Natural killer cell treated with Interleukin-12 subunit alpha and Interleukin-12 subunit beta and Interleukin-15 and Interleukin-18, amount 100 ng/mL, for 72 hours (primary cell): ENCODE measurements at regions not wholly inside any gene's neighbourhood (a gene's known extent, or its start where the extent isn't known, plus 50 kb on each side); places are given as distances from the start of the nearest gene placed in this dataset.
"Not testable (repeated sequence)": the region's sequence is repeated elsewhere in the genome, so short reads cannot be mapped to it uniquely, and the experiment has no call there.

Experiments
- ATAC-seq, 2 donors: fragments of 150-1000 bp; cut with Tn5 transposase in 1 of 2; sonication (Bioruptor Pico), chemical (Tn5 transposase) in 1 of 2; 2 replicates each; pipeline ENCODE4 v1.10.0; 2021
- DNase-seq: peaks from one replicate; pipeline ENCODE4 v3.0.0; 2022; ENCODE audit warnings: low spot score
- H3K27ac Mint-ChIP-seq, 2 donors: 1 replicate in 1 of 2; 2 replicates in 1 of 2; pipeline ENCODE4 v1.8.0; 2022; ENCODE audit warnings: mixed read lengths in 2 of 2, mild to moderate bottlenecking in 1 of 2, moderate library complexity in 1 of 2
- H3K27me3 Mint-ChIP-seq, 2 donors: 1 replicate in 1 of 2; 2 replicates in 1 of 2; pipeline ENCODE4 v1.8.0; 2022; ENCODE audit warnings: mixed read lengths in 2 of 2
- H3K36me3 Mint-ChIP-seq: one replicate; pipeline ENCODE4 v1.8.0; 2022; ENCODE audit warnings: mixed read lengths
- H3K4me1 Mint-ChIP-seq, 2 donors: 1 replicate in 1 of 2; 2 replicates in 1 of 2; pipeline ENCODE4 v1.8.0; 2022; ENCODE audit warnings: low read depth in 2 of 2, mixed read lengths in 2 of 2, mild to moderate bottlenecking in 1 of 2
- H3K4me3 Mint-ChIP-seq: one replicate; pipeline ENCODE4 v1.8.0; 2022; ENCODE audit warnings: mixed read lengths
- H3K9me3 Mint-ChIP-seq: 2 replicates; pipeline ENCODE4 v1.8.0; 2022; ENCODE audit warnings: mixed read lengths

DNA sequence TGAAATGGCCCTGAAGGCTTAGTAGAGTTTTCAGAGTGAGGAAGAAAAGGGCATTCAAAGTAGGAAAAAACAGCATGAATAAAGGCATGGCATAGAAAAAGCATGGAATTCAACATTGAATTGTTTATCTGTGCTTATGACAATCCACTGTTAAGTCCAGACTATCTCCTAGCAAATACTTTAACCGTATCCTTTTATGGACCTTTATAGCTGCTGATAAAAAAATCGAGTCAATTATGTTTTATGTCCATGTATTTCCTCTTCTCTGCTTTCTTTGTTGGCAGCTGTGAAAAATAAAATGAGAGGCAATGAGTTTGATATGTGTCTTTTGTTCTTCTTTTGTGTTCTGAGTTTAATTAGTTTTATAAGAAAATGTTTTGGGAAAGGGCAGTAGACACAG, 70.4 kb downstream of the TDRD15 start:
- H3K36me3 Mint-ChIP-seq, result no peaks in the 10 kb centered on the region
- DNase-seq, result no peak
- no peak overlapping the region for H3K27ac Mint-ChIP-seq
- no peaks in the 10 kb centered on the region for H3K9me3 Mint-ChIP-seq
- no peaks in the 10 kb centered on the region for H3K27me3 Mint-ChIP-seq
- no peak overlapping the region for H3K4me3 Mint-ChIP-seq
- H3K4me1 Mint-ChIP-seq, result no peaks in the 10 kb centered on the region
- no peak for ATAC-seq

DNA sequence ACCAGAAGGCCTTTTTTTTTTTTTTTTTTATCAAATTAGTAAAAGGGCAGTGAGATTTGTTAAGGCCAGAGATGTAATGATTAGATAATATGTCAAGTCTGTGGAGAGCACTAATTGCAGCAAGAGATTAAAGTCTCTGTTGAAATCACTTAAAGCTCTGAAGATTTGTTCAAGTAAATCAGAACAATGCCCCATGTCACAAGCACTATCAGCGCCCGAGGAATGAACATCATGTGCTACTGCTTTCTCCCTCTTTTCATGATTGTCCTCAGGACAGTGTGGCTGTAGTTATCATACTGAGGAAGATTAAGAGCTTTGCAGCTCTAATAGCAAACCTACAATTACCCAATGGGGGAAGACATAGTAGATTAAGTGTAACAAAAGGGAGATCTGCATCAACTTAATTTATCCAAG, 71.1 kb downstream of the TDRD15 start:
- no peak overlapping the region for H3K27ac Mint-ChIP-seq
- H3K4me3 Mint-ChIP-seq, result no peak overlapping the region
- H3K27me3 Mint-ChIP-seq, result no peaks in the 10 kb centered on the region
- DNase-seq, result no peak
- no peaks in the 10 kb centered on the region for H3K36me3 Mint-ChIP-seq
- no peaks in the 10 kb centered on the region for H3K9me3 Mint-ChIP-seq
- no peaks in the 10 kb centered on the region for H3K4me1 Mint-ChIP-seq
- no peak for ATAC-seq

DNA sequence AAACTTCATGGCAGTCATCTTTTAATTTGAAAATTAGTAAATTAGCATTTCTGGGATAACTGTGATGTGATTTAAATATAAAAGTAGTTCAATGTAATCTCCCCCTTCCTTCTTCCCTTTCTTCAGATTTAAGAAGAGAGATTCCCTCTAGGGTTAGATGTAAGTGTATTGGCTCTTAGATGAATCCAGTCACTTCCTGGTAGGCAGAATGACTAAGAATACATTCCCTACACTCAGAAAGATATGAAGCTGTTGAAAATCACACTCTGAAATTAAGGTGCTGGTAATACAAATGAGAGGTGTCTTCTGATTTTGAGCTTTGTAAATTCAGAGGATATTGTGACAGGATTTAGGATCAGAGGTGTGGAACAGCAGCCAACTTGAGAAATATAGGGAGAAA, 71.6 kb downstream of the TDRD15 start:
- DNase-seq (no peak), ATAC-seq (no peak)
- Mint-ChIP-seq H3K4me3 (no peak overlapping the region), H3K36me3 (no peaks in the 10 kb centered on the region), H3K4me1 (no peaks in the 10 kb centered on the region), H3K9me3 (no peaks in the 10 kb centered on the region), H3K27ac (no peak overlapping the region), H3K27me3 (no peaks in the 10 kb centered on the region)

DNA sequence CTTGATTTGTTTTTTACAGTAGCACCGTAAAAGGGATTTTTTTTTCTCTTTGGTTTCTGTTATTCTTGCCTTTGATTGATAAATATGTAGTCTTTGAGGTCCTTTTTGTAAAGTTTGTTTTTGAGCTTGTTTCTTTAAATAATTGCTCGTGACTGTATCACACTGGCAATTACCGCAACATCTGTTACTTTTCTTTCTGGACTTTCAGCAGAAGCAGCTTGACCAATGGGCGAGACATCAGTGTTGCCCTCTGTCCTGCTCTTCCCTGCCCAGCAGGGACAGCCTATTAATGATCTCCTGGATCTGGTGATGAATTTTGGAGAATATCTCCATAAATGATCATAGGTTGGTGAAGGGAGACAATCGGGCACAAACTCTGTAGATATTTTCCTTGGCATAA, 74.9 kb downstream of the TDRD15 start:
- ATAC-seq (no peak), DNase-seq (no peak)
- H3K4me1 Mint-ChIP-seq, result no peaks in the 10 kb centered on the region
- no peaks in the 10 kb centered on the region for H3K27me3 Mint-ChIP-seq
- no peaks in the 10 kb centered on the region for H3K36me3 Mint-ChIP-seq
- no peak overlapping the region for H3K4me3 Mint-ChIP-seq
- H3K27ac Mint-ChIP-seq, result no peak overlapping the region
- H3K9me3 Mint-ChIP-seq, result no peaks in the 10 kb centered on the region

DNA sequence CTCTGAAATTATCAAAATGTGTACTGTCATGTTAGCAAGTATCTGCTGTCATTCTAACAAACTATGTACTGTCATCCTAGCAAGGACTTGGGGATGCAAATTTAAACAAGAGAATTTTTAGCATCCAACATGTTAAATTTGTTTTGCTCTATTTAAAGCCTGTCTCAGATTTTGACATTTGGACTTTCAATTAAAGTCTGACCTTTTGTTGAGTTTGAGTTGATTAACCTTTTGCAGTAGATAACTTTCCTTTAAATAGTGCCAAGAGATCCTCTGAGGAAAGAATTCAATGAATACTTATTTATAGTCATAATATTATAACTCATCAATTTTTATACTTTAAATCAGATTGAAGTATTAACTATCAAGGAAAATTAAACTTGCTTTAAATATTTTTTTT, 80.2 kb downstream of the TDRD15 start:
- H3K27ac Mint-ChIP-seq, result no peak overlapping the region

DNA sequence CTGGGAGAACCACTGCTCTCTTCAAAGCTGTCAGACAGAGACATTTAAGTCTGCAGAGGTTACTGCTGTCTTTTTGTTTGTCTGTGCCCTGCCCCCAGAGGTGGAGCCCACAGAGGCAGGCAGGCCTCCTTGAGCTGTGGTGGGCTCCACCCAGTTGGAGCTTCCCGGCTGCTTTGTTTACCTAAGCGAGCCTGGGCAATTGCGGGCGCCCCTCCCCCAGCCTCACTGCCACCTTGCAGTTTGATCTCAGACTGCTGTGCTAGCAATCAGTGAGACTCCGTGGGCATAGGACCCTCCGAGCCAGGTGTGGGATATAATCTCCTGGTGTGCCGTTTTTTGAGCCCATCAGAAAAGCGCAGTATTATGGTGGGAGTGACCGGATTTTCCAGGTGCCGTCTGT, 90.3 kb downstream of the TDRD15 start:
- not testable (repeated sequence) for H3K4me3 Mint-ChIP-seq, H3K9me3 Mint-ChIP-seq, H3K4me1 Mint-ChIP-seq, H3K27ac Mint-ChIP-seq, ATAC-seq, DNase-seq, H3K36me3 Mint-ChIP-seq, H3K27me3 Mint-ChIP-seq

More for the DNA sequence above, 80.2 kb downstream of the TDRD15 start:
- H3K36me3 Mint-ChIP-seq, result no peaks in the 10 kb centered on the region
- H3K27me3 Mint-ChIP-seq, result no peaks in the 10 kb centered on the region
- H3K4me1 Mint-ChIP-seq, result no peaks in the 10 kb centered on the region
- H3K4me3 Mint-ChIP-seq, result no peak overlapping the region
- H3K9me3 Mint-ChIP-seq, result no peaks in the 10 kb centered on the region
- ATAC-seq, result no peak
- DNase-seq, result no peak

DNA sequence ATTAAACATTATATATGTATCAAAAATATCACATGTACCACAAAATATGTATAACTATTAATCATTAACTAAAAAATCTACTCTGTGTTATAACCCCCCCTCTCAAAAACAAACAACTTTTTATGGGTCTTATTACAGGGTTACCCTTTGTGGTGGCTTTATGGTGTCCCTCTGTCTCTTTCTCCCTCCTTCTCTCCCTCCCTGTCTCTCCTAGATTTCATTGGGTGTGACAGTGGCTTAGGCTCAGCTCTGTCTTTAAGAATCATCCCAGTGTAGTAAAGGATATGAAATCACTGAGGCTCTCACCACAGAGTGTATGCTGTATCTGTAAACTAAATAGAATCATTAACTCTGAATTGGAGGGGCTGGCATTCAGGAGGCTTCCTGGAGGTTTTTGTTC, 93.7 kb downstream of the TDRD15 start:
- Mint-ChIP-seq H3K4me3 (no peak overlapping the region), H3K27ac (no peak overlapping the region), H3K4me1 (no peaks in the 10 kb centered on the region), H3K9me3 (peaks cover 9% of the 10 kb centered on the region), H3K27me3 (no peaks in the 10 kb centered on the region), H3K36me3 (no peaks in the 10 kb centered on the region)
- ATAC-seq, result no peak
- no peak for DNase-seq

DNA sequence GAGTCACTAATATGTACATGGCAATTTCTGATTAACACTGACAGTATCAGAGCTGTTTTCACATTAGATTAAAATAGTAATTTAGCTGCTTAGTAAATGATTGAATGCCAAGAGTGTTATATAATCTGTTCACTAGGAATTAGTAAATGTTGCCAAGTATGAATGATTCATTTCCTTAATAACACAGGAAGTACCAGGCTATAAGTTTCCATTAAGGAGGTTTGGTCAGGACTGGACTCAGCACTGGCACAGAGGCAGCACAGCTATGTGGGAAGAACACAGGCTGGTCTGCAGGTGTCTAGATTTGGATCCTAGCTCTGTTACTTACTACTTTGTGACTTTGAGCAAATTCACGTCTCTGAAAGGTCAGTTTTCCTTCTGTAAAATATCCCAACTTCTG, 97.2 kb downstream of the TDRD15 start:
- ATAC-seq (no peak), DNase-seq (no peak)
- Mint-ChIP-seq H3K4me3 (no peak overlapping the region), H3K27me3 (no peaks in the 10 kb centered on the region), H3K27ac (no peak overlapping the region), H3K9me3 (peaks cover 7% of the 10 kb centered on the region), H3K36me3 (no peaks in the 10 kb centered on the region), H3K4me1 (no peaks in the 10 kb centered on the region)

DNA sequence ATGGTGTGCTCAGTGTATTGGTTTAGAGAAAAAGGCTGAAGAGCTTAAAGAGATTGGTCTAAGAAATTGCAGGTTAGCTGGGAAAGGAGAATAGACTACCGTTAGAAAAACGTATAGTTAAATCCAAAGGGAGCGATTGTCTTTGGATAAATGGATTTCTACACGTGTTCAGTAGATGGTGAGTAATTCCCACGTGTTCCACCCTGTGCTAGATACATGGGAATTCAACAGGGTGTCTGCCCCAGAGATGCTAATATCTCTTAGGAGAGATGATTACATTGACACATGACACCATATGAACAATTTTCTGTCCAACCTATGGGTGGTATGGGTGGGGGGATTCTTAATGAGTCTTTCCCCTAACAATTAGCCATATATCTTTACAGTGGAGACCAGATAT, 99.8 kb downstream of the TDRD15 start:
- Mint-ChIP-seq H3K36me3 (no peaks in the 10 kb centered on the region), H3K4me3 (no peak overlapping the region), H3K4me1 (no peaks in the 10 kb centered on the region), H3K27ac (no peak overlapping the region), H3K9me3 (peaks cover 4% of the 10 kb centered on the region), H3K27me3 (no peaks in the 10 kb centered on the region)
- ATAC-seq (no peak), DNase-seq (no peak)

DNA sequence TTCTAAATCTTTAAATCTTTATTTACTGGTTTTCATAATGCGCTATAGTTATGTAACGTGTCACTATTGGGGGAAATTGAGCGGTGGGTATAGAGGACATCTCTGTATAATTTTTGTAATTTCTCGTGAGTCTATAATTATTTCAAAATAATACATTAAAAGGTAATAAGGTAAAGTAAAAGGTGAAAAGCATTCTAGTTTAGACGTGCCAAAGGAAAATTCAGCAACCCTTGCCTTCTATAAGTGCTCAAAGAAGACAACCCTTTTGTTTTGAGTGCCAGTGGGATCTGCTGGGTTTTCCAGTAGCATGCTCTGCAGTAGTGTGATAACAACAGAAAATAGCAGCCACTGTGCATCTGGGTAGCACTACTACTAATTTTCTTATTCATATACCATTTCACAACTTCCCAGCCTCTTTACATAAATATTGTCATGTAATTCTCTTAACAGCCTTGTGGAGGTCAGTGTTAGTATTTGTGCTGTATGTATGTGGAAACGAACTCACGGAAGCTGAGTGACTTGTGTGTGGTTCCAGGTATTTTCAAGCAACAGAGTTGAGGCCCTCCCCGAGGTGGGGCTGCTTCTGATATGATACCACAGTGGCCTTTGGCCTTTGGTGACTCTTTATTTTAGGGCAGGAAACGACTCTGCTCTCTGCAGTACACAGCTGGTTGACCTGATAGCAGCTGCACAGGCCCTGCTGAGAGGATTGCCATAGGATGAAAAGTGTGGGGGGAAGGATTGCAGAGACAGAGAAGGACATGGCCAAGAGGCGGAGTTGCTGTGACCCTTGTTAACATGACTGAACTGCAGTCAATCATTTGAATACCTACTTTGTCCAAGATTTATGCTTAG, 104.5 kb downstream of the TDRD15 start:
- Mint-ChIP-seq H3K9me3 (peaks cover 3% of the 10 kb centered on the region), H3K27me3 (no peaks in the 10 kb centered on the region), H3K27ac (no peak overlapping the region), H3K4me1 (no peaks in the 10 kb centered on the region), H3K36me3 (no peaks in the 10 kb centered on the region), H3K4me3 (no peak overlapping the region)
- DNase-seq (no peak), ATAC-seq (no peak)

DNA sequence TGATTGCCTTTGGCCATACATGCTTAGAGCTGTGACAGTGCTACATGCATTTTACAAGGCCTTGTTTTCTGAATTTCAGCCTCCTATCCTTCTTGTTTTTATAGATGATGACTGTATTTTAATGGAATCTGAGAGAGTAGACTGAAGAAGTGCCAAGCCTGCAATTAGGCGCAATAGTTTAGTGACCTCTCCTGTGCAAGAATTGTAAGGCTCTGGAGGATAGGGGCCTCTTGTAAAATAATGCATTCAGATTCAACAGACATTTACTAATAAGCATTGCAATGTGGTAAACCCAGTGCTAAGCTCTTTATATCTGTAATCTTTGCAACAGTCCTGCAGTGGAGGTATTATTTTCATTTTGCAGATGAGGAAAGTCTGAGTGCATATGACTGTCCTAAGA, 105.5 kb downstream of the TDRD15 start:
- no peaks in the 10 kb centered on the region for H3K4me1 Mint-ChIP-seq
- H3K4me3 Mint-ChIP-seq, result no peak overlapping the region
- H3K36me3 Mint-ChIP-seq, result no peaks in the 10 kb centered on the region
- no peaks in the 10 kb centered on the region for H3K27me3 Mint-ChIP-seq
- DNase-seq (no peak), ATAC-seq (no peak)
- no peak overlapping the region for H3K27ac Mint-ChIP-seq
- peaks cover 3% of the 10 kb centered on the region for H3K9me3 Mint-ChIP-seq

DNA sequence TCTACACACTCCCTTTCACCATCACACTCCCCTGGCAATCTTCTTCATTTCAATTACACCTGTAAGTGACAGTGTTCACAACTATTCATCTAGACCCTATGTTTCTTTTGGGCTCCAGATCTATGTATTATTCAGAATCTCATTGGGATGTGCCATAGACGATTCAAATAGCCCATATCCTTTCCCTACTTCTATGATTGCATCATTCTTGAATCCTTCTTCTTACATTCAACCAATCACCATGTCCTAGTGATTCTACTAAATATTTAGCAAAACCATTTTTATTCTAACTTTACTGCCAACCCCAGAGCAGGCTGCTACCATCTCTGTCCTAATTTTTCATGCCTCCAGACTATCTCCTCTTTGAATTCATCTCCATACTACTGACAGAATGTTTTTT, 106.4 kb downstream of the TDRD15 start:
- Mint-ChIP-seq H3K36me3 (no peaks in the 10 kb centered on the region), H3K4me3 (no peak overlapping the region), H3K27ac (no peak overlapping the region), H3K4me1 (no peaks in the 10 kb centered on the region), H3K27me3 (no peaks in the 10 kb centered on the region), H3K9me3 (peaks cover 3% of the 10 kb centered on the region)
- ATAC-seq, result no peak
- DNase-seq, result no peak

DNA sequence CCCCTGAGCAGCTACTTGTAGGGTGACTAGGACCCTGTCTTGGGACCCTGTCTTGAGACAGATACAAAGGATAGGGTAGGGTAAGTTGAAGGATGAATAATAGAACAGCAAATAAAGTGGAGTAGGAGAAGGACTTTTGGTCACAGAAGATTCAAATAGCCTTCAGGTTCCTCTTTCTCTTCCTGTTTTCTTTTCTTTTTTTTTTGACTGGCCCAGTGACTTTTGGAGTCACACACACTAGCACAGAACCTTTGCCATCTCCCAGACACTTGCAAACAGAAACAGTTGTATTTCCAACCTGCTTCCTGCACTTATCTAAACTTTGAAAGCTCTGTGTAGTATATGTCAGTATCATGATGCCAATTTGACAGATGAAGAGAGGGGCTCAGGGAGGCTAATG, 108.2 kb downstream of the TDRD15 start:
- Mint-ChIP-seq H3K27me3 (no peaks in the 10 kb centered on the region), H3K4me3 (no peak overlapping the region), H3K27ac (no peak overlapping the region), H3K36me3 (no peaks in the 10 kb centered on the region), H3K9me3 (peaks cover 3% of the 10 kb centered on the region), H3K4me1 (no peaks in the 10 kb centered on the region)
- ATAC-seq (no peak), DNase-seq (no peak)

DNA sequence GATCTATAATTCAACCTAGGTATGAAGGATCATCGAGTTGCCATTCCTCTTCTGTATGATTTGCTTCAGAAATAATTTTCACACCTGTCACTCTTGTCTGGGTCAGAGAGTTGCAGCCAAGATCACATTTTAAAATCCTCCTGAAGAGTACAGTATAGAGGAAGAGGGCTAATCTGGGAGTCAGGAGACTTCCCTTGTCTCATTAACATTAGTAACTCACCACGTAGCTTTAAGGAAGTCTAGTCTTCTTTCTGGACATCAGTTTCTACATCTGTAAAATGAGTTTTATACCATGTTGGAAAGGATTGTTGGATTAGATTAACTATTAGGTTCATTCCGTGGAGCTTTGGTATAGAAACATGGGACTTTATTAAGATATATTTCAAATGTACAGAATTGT, 109.4 kb downstream of the TDRD15 start:
- H3K4me1 Mint-ChIP-seq, result no peaks in the 10 kb centered on the region
- H3K27ac Mint-ChIP-seq, result no peak overlapping the region
- H3K4me3 Mint-ChIP-seq, result no peak overlapping the region
- DNase-seq, result no peak
- no peak for ATAC-seq
- H3K27me3 Mint-ChIP-seq, result no peaks in the 10 kb centered on the region
- no peaks in the 10 kb centered on the region for H3K36me3 Mint-ChIP-seq
- peaks cover 7% of the 10 kb centered on the region for H3K9me3 Mint-ChIP-seq

DNA sequence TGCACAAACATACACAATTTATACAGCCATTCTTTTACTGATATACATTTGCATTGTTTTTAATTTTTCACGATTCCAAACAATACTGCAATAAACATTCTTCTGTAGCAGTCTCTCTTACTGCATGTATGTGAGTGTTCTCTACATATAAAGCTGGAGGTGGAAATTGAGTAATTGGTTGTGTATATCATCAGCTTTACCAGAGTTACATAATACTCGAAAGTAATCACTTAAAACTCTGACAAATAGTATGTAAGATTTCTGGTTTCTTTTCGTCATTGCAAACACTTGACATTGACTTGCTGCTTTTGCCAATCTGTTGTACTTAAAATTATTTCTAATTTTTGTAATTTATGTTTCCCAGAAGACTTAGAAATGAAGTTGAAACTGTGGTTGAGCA, 110.2 kb downstream of the TDRD15 start:
- Mint-ChIP-seq H3K4me3 (no peak overlapping the region), H3K27me3 (no peaks in the 10 kb centered on the region), H3K36me3 (no peaks in the 10 kb centered on the region), H3K4me1 (no peaks in the 10 kb centered on the region), H3K27ac (no peak overlapping the region), H3K9me3 (peaks cover 7% of the 10 kb centered on the region)
- ATAC-seq (no peak), DNase-seq (no peak)
